AG10803 (cell line): ENCODE measurements at regions not wholly inside any gene's neighbourhood (a gene's known extent, or its start where the extent isn't known, plus 50 kb on each side); places are given as distances from the start of the nearest gene placed in this dataset.

ENCODE experiments used
- DNase-seq: peaks from one replicate; pipeline ENCODE4 v3.0.0; 2010; ENCODE audit warnings: low read depth
- H3K4me3 ChIP-seq: 2 replicates; pipeline ENCODE4 v1.5.1; 2011; ENCODE audit warnings: mild to moderate bottlenecking, low read length, control low read depth
- TF ChIP-seq, protein P1 (sequence below): conservative IDR thresholded peaks from 2 replicates; pipeline ENCODE4 v1.5.1; 2011; ENCODE audit warnings: mild to moderate bottlenecking, low read length, control low read depth, inconsistent platforms

GRCh38 chr2:88832311-88832991 lies 141.0 kb downstream of the RPIA start:
- no peak for DNase-seq
- H3K4me3 ChIP-seq: no peak overlapping the region
- TF ChIP-seq, protein P1, sequence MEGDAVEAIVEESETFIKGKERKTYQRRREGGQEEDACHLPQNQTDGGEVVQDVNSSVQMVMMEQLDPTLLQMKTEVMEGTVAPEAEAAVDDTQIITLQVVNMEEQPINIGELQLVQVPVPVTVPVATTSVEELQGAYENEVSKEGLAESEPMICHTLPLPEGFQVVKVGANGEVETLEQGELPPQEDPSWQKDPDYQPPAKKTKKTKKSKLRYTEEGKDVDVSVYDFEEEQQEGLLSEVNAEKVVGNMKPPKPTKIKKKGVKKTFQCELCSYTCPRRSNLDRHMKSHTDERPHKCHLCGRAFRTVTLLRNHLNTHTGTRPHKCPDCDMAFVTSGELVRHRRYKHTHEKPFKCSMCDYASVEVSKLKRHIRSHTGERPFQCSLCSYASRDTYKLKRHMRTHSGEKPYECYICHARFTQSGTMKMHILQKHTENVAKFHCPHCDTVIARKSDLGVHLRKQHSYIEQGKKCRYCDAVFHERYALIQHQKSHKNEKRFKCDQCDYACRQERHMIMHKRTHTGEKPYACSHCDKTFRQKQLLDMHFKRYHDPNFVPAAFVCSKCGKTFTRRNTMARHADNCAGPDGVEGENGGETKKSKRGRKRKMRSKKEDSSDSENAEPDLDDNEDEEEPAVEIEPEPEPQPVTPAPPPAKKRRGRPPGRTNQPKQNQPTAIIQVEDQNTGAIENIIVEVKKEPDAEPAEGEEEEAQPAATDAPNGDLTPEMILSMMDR: no peak

DNA sequence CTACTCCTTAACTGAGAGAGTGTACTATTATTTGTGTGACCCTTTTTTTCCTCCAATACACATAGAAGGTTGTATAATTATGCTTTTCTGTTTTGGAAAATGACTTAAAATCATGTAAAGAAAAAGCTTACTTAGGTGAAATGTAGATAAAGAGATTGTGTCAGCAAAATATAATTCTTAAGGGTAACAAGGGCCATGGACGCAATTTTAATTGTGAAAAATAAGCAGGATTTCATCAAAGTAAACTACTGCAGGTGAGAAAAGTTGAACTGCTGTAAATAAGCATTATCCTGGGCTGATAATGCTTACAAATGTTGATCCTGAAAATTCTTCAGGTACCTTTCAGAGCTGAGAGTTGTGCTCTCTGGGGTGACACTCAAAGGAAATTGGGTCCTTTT lies 141.5 kb downstream of the RPIA start:
- DNase-seq: no peak
- H3K4me3 ChIP-seq: no peak overlapping the region
- TF ChIP-seq, protein P1: no peak

- no peak overlapping the region for H3K4me3 ChIP-seq
- TF ChIP-seq, protein P1: no peak
These were observed 142.9 kb downstream of the RPIA start for GRCh38 chr2:88834376-88834775.

DNA sequence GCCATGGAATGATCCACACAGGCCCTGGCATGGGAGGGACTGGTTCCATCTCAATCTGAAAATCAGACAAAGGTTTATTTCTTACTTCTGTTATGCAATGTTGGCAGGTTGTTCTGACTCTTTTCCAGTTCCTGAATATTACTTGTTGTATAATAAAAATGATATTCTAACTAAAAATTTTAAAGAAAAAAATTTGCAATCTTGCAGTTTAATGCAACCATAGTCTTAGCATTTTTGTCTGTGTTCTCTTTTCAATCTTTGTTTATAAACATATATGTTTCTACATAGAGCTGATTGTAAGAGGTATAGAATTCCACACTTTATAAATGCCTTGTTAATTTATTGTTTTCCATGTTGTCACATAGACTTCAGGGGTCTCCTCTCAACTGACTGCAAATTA lies 143.4 kb downstream of the RPIA start:
- TF ChIP-seq, protein P1: no peak
- no peak for DNase-seq
- no peak overlapping the region for H3K4me3 ChIP-seq

More at GRCh38 chr2:88834376-88834775, 142.9 kb downstream of the RPIA start:
- DNase-seq: no peak

DNA sequence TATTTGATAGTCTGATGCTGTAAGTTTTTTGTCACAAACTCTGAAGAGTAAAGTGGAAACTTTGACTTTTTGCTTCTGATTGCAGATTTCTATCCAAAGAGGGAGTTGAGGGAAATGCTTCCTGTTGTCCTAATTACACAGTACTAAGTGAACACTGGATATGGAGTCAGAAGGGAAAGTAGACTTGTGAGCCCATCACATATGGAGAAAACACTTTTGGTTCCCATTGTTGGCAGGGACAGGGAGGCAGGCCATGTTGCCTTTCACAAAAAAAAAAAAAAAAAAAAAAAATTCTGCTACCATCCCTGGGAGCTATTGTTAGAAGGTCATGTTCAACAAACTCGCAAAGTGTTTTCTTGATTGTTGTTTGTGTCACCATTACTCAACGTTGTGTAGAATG lies 144.3 kb downstream of the RPIA start:
- no peak for DNase-seq
- H3K4me3 ChIP-seq: no peak overlapping the region

GRCh38 chr2:88836351-88836750 lies 144.9 kb downstream of the RPIA start:
- no peak for DNase-seq
- TF ChIP-seq, protein P1: no peak
- no peak overlapping the region for H3K4me3 ChIP-seq

More for the DNA sequence above, 144.3 kb downstream of the RPIA start:
- TF ChIP-seq, protein P1: no peak

GRCh38 chr2:88837511-88838160 lies 146.2 kb downstream of the RPIA start:
- TF ChIP-seq, protein P1: no peak

More at GRCh38 chr2:88837511-88838160, 146.2 kb downstream of the RPIA start:
- no peak for DNase-seq
- H3K4me3 ChIP-seq: no peak overlapping the region
